NCI-H2171 treated with DMSO at 0.1 percent for 48 hours (cell line): ENCODE measurements at regions not wholly inside any gene's neighbourhood (a gene's known extent, or its start where the extent isn't known, plus 50 kb on each side); places are given as distances from the start of the nearest gene placed in this dataset.
"Not testable (repeated sequence)": the region's sequence is repeated elsewhere in the genome, so short reads cannot be mapped to it uniquely, and the experiment has no call there.

Source experiments
- DNase-seq: peaks from one replicate; lab custom pipeline; 2025; lab: John Stamatoyannopoulos, UW

- DNase-seq = not testable (repeated sequence)
Observed at GRCh38 chr1:99444211-99444927, 180.1 kb downstream of the PLPPR4 start.

- DNase-seq = no peak
Observed at GRCh38 chr1:99445071-99445470, 180.8 kb downstream of the PLPPR4 start.

DNA sequence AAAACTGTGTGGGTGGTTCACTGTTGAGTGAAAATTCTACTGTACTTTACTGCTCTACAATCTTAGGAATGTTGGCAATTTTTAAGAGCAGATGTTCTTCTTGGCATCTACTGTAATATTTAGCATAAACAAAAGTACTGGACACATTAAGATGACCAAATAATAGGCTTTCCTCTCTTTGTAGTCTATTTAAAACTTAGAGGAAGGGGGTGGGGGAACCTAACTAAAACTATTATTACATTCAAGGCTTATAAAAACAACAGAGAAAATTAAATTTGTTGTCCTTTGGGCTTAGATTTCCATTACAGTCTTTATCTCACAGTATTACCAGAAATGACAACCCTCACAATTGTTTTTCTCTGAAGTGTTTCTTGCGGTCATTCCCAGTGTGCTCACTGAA is 181.2 kb downstream of the PLPPR4 start:
- DNase-seq = no peak

DNA sequence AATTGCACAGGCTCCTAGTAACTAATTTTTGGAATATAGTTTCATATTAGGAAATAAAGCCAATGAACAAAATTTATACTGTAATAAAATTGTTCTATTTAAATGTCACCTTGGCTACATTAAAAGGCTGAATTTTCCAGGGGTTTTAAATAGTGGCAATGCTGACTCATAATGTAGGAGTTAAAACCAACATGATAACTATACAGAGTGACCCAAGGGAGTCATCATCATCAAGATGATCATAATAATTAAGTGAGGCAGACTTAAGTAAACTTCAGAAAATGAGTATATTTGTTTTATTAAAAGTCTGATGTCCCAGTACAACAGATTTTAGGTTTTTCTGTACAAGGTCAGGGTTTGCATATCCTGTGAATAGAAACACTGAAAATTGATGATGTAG is 183.4 kb downstream of the PLPPR4 start:
- DNase-seq = no peak

DNA sequence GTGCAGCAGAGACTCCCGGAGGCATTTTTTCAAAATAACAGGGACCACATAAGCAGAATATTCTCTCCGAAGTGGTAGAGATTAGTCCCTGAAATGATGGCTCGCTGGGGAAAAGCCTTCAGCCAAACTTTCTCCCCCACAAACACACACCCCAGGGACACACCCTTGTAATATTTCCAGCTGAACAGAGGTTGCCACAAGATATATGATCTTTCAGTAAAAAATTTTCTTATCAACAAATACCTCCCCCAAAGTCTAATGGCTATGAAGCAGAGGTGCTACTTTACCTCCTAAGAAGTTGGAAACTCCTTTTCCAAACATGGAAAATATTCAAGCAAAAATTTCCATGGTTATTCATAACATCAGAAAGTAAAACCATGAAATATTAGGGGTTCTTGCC is 190.2 kb upstream of the PALMD start:
- no peak for DNase-seq

DNA sequence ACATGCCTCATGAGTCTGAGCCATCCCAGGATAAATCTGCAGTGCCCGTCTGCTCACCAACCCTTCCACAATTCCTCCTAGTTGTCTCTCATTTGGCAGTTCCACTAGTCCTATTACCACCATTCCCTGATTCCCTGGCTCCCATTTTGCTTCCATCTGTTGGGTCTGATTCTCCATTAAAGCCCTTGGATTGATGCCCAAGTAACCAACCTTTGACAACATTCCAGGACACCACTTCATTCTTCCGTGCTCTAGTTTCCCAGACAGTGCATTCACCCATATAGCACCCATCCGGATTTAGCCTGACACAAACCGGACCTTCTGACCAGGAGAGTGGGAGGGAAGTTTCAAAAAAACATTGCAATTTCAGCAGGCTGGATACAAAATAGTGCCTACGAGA is 189.4 kb upstream of the PALMD start:
- no peak for DNase-seq

- no peak for DNase-seq
Observed at GRCh38 chr1:99457381-99458165, 188.3 kb upstream of the PALMD start.

DNA sequence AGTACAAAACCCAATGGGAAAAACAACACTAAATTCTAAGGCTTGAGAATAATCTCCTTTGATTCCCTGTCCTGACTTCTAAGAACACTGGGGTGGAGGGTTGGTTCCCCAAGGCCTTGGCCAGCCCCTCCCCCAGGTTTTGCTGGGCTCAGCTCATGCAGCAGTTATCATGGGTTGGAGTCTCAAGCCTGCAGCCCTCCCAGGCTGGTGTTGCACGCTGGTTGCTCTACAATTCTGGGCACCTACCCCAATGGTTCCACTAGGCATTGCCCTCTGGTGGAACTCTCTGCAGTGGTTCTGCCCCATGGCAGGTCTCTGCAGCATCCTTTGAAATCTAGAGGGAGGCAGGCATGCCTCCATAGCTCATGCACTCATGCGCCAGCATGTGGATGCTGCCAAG is 184.4 kb upstream of the PALMD start:
- no peak for DNase-seq

GRCh38 chr1:99464738-99465137 is 181.2 kb upstream of the PALMD start:
- DNase-seq = no peak

GRCh38 chr1:99465176-99465900 is 180.6 kb upstream of the PALMD start:
- peak; percentile 39 for DNase-seq

- DNase-seq = no peak
Observed at GRCh38 chr1:99467645-99468044, 178.3 kb upstream of the PALMD start.

- no peak for DNase-seq
Observed at GRCh38 chr1:99469550-99469971, 176.4 kb upstream of the PALMD start.

- DNase-seq = no peak
Observed at GRCh38 chr1:99472893-99473292, 173.0 kb upstream of the PALMD start.

DNA sequence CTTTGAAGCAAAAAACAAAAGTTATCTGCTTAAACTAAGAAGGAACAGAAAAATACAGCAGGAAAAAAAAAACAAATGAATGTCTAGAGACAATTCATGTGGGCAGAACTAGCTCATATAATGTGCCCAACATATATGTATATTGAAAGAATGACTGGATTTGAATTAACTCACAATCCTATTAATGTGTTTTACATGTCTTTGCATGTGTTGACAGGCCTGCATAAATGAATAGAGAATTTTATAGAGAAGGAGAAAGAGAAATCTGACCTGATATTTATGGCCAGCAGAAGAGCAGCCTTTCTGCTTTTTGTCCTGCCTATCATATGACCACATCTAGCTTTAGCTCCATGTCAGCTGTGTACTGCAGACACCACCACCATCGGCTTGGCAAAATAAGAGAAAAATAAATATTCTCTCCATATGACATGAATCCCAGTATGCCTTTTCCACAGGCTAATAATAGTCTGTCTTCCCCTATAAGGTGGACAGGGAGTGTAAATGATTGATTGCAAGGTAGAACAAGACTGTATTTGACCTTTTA is 171.5 kb upstream of the PALMD start:
- DNase-seq = no peak

- no peak for DNase-seq
Observed at GRCh38 chr1:99476058-99476457, 169.9 kb upstream of the PALMD start.

DNA sequence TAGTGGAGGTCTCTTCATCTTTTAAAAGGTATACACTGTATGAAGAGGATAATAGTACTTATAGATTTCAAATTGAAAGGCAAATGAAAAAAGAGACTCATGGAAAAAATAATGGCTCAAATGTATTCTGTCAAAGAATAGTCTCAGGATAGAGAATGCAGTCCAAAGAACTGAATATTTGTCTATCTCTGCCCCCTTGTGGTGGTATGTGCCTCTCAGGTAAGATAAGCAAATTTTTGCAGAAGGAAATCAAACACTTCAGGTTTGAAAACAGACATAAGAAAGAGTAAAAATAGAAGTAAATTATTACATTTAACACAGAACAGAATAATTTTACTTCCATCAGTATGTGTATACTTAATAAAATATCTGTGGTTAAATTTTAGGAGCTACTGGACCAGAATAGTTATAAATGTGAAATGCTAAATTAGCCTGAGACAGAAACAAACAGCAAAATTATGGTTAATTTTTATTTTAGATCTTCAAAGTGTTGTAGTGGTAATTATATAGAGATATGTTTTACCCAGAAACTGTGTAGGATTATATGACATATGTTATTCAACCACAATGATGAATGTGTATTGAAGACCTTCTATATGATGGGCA is 164.4 kb upstream of the PALMD start:
- DNase-seq = peak; percentile 66

- DNase-seq = no peak
Observed at GRCh38 chr1:99482286-99482685, 163.6 kb upstream of the PALMD start.

GRCh38 chr1:99482750-99483149 is 163.2 kb upstream of the PALMD start:
- DNase-seq = no peak

GRCh38 chr1:99490031-99490430 is 155.9 kb upstream of the PALMD start:
- no peak for DNase-seq

GRCh38 chr1:99496067-99496466 is 149.8 kb upstream of the PALMD start:
- DNase-seq = no peak

DNA sequence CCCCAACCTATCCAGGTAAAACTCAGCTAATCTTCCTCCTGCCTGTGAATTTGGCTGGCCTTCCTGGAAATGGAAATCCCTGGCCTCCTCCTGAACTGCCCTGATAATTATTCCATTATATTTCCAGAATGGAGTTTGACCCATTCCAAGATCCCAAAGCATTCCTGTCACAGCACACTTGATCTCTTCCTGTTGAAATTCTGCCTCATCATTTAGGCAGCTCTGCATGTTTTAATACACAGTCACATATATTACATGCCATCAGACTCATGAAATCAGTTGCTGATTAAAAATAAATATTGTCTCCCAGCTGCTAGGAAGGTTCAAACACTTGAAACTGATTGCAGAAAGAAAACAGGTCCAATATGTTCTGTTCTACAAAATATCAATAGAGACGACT is 148.2 kb upstream of the PALMD start:
- no peak for DNase-seq

- DNase-seq = no peak
Observed at GRCh38 chr1:99500541-99500940, 145.4 kb upstream of the PALMD start.
